Karpas-422 (cell line): ENCODE measurements at regions not wholly inside any gene's neighbourhood (a gene's known extent, or its start where the extent isn't known, plus 50 kb on each side); places are given as distances from the start of the nearest gene placed in this dataset.

Experiments used
- DNase-seq: peaks from one replicate; pipeline ENCODE4 v3.0.0-alpha.2; 2015
- H2AFZ ChIP-seq: fragments of 200-600 bp; sonication (generic); 2 replicates; pipeline ENCODE4 v1.6.1; 2014; ENCODE audit warnings: antibody characterized with exemption, low read length, mixed read lengths
- H3K27ac ChIP-seq: fragments of 200-600 bp; sonication (generic); 2 replicates; pipeline ENCODE4 v1.5.1; 2014; ENCODE audit warnings: mild to moderate bottlenecking, low read length, moderate library complexity
- H3K27me3 ChIP-seq: fragments of 200-600 bp; sonication (generic); 2 replicates; pipeline ENCODE4 v1.6.1; 2014; ENCODE audit warnings: low read length, mixed read lengths
- H3K36me3 ChIP-seq: fragments of 200-600 bp; sonication (generic); 2 replicates; pipeline ENCODE4 v1.6.1; 2014; ENCODE audit warnings: low read length, mixed read lengths; ENCODE audit not compliant: insufficient read depth
- H3K4me1 ChIP-seq: fragments of 200-600 bp; sonication (generic); 2 replicates; pipeline ENCODE4 v1.6.1; 2014; ENCODE audit warnings: mild to moderate bottlenecking, low read length, mixed read lengths
- H3K4me2 ChIP-seq: fragments of 200-600 bp; sonication (generic); 2 replicates; pipeline ENCODE4 v1.6.1; 2014; ENCODE audit warnings: low read length, low read depth, mild to moderate bottlenecking; ENCODE audit not compliant: poor library complexity, severe bottlenecking
- H3K4me3 ChIP-seq: fragments of 200-600 bp; sonication (generic); 2 replicates; pipeline ENCODE4 v1.5.1; 2014; ENCODE audit warnings: mild to moderate bottlenecking, antibody characterized with exemption, low read length, mixed read lengths
- H3K79me2 ChIP-seq: fragments of 200-600 bp; sonication (generic); 2 replicates; pipeline ENCODE4 v1.6.1; 2014; ENCODE audit warnings: mild to moderate bottlenecking, low read length, mixed read lengths
- H3K9ac ChIP-seq: fragments of 200-600 bp; sonication (generic); 2 replicates; pipeline ENCODE4 v1.6.0; 2014; ENCODE audit warnings: low read length
- H3K9me2 ChIP-seq: fragments of 200-600 bp; sonication (generic), shearing (Covaris generic); replicated peaks from 2 replicates; pipeline ENCODE4 v1.6.0; 2014; ENCODE audit warnings: mild to moderate bottlenecking, low read length, moderate library complexity; ENCODE audit not compliant: insufficient read depth
- H3K9me3 ChIP-seq: fragments of 300-700, 200-600 bp; sonication (generic); 2 replicates; pipeline ENCODE4 v1.6.1; 2014; ENCODE audit warnings: low read length, mixed read lengths
- H4K20me1 ChIP-seq: fragments of 200-600 bp; sonication (generic); 2 replicates; pipeline ENCODE4 v1.6.1; 2014; ENCODE audit warnings: mild to moderate bottlenecking, antibody characterized with exemption, low read length, low read depth; ENCODE audit not compliant: insufficient read depth

- no peaks in the 10 kb centered on the region for H3K9me3 ChIP-seq
- no peaks in the 10 kb centered on the region for H3K36me3 ChIP-seq
- no peaks in the 10 kb centered on the region for H4K20me1 ChIP-seq
- no peak overlapping the region for H3K4me2 ChIP-seq
- no peaks in the 10 kb centered on the region for H3K27me3 ChIP-seq
- no peaks in the 10 kb centered on the region for H3K9me2 ChIP-seq
- H3K4me1 ChIP-seq, result no peaks in the 10 kb centered on the region
- H2AFZ ChIP-seq, result no peak overlapping the region
- H3K79me2 ChIP-seq, result no peaks in the 10 kb centered on the region
- H3K9ac ChIP-seq, result no peak overlapping the region
- no peak overlapping the region for H3K27ac ChIP-seq
- H3K4me3 ChIP-seq, result no peak overlapping the region
- DNase-seq, result no peak
These were observed 498.4 kb downstream of the PDGFC start for GRCh38 chr4:156473151-156473550.

- H3K27ac ChIP-seq, result no peak overlapping the region
- no peaks in the 10 kb centered on the region for H3K79me2 ChIP-seq
- no peaks in the 10 kb centered on the region for H3K36me3 ChIP-seq
- DNase-seq, result no peak
- no peaks in the 10 kb centered on the region for H3K9me2 ChIP-seq
- H3K9ac ChIP-seq, result no peak overlapping the region
- H3K9me3 ChIP-seq, result no peaks in the 10 kb centered on the region
- no peaks in the 10 kb centered on the region for H3K4me1 ChIP-seq
- no peaks in the 10 kb centered on the region for H4K20me1 ChIP-seq
- no peak overlapping the region for H2AFZ ChIP-seq
- no peak overlapping the region for H3K4me2 ChIP-seq
- H3K4me3 ChIP-seq, result no peak overlapping the region
- no peaks in the 10 kb centered on the region for H3K27me3 ChIP-seq
These were observed 499.0 kb downstream of the PDGFC start for GRCh38 chr4:156472624-156473023.

GRCh38 chr4:156459584-156459983 is 505.9 kb upstream of the CTSO start:
- H4K20me1 ChIP-seq, result no peaks in the 10 kb centered on the region
- H3K9me2 ChIP-seq, result 0 out of 2 replicates have a peak, but pooled peaks cover 4% of the 10 kb centered on the region
- DNase-seq, result no peak
- no peaks in the 10 kb centered on the region for H3K79me2 ChIP-seq
- H3K4me3 ChIP-seq, result no peak overlapping the region
- no peaks in the 10 kb centered on the region for H3K36me3 ChIP-seq
- H3K4me2 ChIP-seq, result no peak overlapping the region
- 0 out of 2 replicates have a peak, but pooled peaks cover 2% of the 10 kb centered on the region for H3K27me3 ChIP-seq
- no peaks in the 10 kb centered on the region for H3K9me3 ChIP-seq
- no peaks in the 10 kb centered on the region for H3K4me1 ChIP-seq
- H3K9ac ChIP-seq, result no peak overlapping the region
- H3K27ac ChIP-seq, result no peak overlapping the region
- no peak overlapping the region for H2AFZ ChIP-seq

- no peaks in the 10 kb centered on the region for H4K20me1 ChIP-seq
- H3K4me3 ChIP-seq, result no peak overlapping the region
- H3K9ac ChIP-seq, result no peak overlapping the region
- H3K4me1 ChIP-seq, result no peaks in the 10 kb centered on the region
- no peaks in the 10 kb centered on the region for H3K36me3 ChIP-seq
- H3K79me2 ChIP-seq, result no peaks in the 10 kb centered on the region
- H3K27ac ChIP-seq, result no peak overlapping the region
- no peaks in the 10 kb centered on the region for H3K9me3 ChIP-seq
- 0 out of 2 replicates have a peak, but pooled peaks cover 2% of the 10 kb centered on the region for H3K27me3 ChIP-seq
- H3K4me2 ChIP-seq, result no peak overlapping the region
- H3K9me2 ChIP-seq, result 0 out of 2 replicates have a peak, but pooled peaks cover 4% of the 10 kb centered on the region
- H2AFZ ChIP-seq, result no peak overlapping the region
- no peak for DNase-seq
These were observed 503.2 kb upstream of the CTSO start for GRCh38 chr4:156456830-156457229.

GRCh38 chr4:156443488-156443887 is 489.8 kb upstream of the CTSO start:
- no peak overlapping the region for H3K4me3 ChIP-seq
- H3K9me3 ChIP-seq, result no peaks in the 10 kb centered on the region
- H3K27ac ChIP-seq, result no peak overlapping the region
- H2AFZ ChIP-seq, result no peak overlapping the region
- no peaks in the 10 kb centered on the region for H3K27me3 ChIP-seq
- H3K36me3 ChIP-seq, result no peaks in the 10 kb centered on the region
- no peak overlapping the region for H3K4me2 ChIP-seq
- H3K79me2 ChIP-seq, result no peaks in the 10 kb centered on the region
- no peaks in the 10 kb centered on the region for H3K4me1 ChIP-seq
- H3K9me2 ChIP-seq, result no peaks in the 10 kb centered on the region
- DNase-seq, result no peak
- no peak overlapping the region for H3K9ac ChIP-seq
- H4K20me1 ChIP-seq, result no peaks in the 10 kb centered on the region

- DNase-seq, result no peak
- Histone ChIP-seq H3K4me2 (no peak overlapping the region), H2AFZ (no peak overlapping the region), H3K79me2 (no peaks in the 10 kb centered on the region), H3K9me3 (no peaks in the 10 kb centered on the region), H4K20me1 (no peaks in the 10 kb centered on the region), H3K4me3 (no peak overlapping the region), H3K9me2 (no peaks in the 10 kb centered on the region), H3K27ac (no peak overlapping the region), H3K4me1 (no peaks in the 10 kb centered on the region), H3K27me3 (no peaks in the 10 kb centered on the region), H3K36me3 (no peaks in the 10 kb centered on the region), H3K9ac (no peak overlapping the region)
These were observed 489.2 kb upstream of the CTSO start for GRCh38 chr4:156442912-156443311.

- H3K4me2 ChIP-seq, result no peak overlapping the region
- no peaks in the 10 kb centered on the region for H3K36me3 ChIP-seq
- H3K9me2 ChIP-seq, result no peaks in the 10 kb centered on the region
- no peak overlapping the region for H3K27ac ChIP-seq
- DNase-seq, result no peak
- no peaks in the 10 kb centered on the region for H3K27me3 ChIP-seq
- no peaks in the 10 kb centered on the region for H3K4me1 ChIP-seq
- no peak overlapping the region for H3K9ac ChIP-seq
- no peaks in the 10 kb centered on the region for H4K20me1 ChIP-seq
- no peaks in the 10 kb centered on the region for H3K79me2 ChIP-seq
- no peaks in the 10 kb centered on the region for H3K9me3 ChIP-seq
- no peak overlapping the region for H2AFZ ChIP-seq
- H3K4me3 ChIP-seq, result no peak overlapping the region
These were observed 486.0 kb upstream of the CTSO start for GRCh38 chr4:156439576-156440200.

GRCh38 chr4:156437666-156438065 is 484.0 kb upstream of the CTSO start:
- no peak overlapping the region for H3K4me2 ChIP-seq
- H3K9ac ChIP-seq, result no peak overlapping the region
- no peaks in the 10 kb centered on the region for H3K36me3 ChIP-seq
- no peaks in the 10 kb centered on the region for H3K79me2 ChIP-seq
- no peak for DNase-seq
- no peaks in the 10 kb centered on the region for H3K9me2 ChIP-seq
- no peaks in the 10 kb centered on the region for H3K27me3 ChIP-seq
- H3K27ac ChIP-seq, result no peak overlapping the region
- H3K4me3 ChIP-seq, result no peak overlapping the region
- no peaks in the 10 kb centered on the region for H4K20me1 ChIP-seq
- no peak overlapping the region for H2AFZ ChIP-seq
- no peaks in the 10 kb centered on the region for H3K4me1 ChIP-seq
- H3K9me3 ChIP-seq, result no peaks in the 10 kb centered on the region
